Coronary artery (tissue), 2 donors: ENCODE measurements at regions not wholly inside any gene's neighbourhood (a gene's known extent, or its start where the extent isn't known, plus 50 kb on each side); places are given as distances from the start of the nearest gene placed in this dataset.

Experiments used
- DNase-seq: peaks from one replicate; pipeline ENCODE4 v3.0.0-alpha.2; 2017; ENCODE audit warnings: low spot score
- H3K27ac ChIP-seq, 2 donors: fragments of 200-600 bp; sonication (generic); one replicate each; pipeline ENCODE4 v1.5.1; 2016 to 2019
- H3K4me3 ChIP-seq: fragments of 200-600 bp; sonication (generic); 2 replicates; pipeline ENCODE4 v1.5.1; 2016; ENCODE audit warnings: mild to moderate bottlenecking, moderate library complexity
- TF ChIP-seq, protein P1 (sequence below): fragments of 200-600 bp; sonication (generic); IDR thresholded peaks from one replicate; pipeline ENCODE4 v1.5.1; 2019; ENCODE audit warnings: antibody characterized with exemption

DNA sequence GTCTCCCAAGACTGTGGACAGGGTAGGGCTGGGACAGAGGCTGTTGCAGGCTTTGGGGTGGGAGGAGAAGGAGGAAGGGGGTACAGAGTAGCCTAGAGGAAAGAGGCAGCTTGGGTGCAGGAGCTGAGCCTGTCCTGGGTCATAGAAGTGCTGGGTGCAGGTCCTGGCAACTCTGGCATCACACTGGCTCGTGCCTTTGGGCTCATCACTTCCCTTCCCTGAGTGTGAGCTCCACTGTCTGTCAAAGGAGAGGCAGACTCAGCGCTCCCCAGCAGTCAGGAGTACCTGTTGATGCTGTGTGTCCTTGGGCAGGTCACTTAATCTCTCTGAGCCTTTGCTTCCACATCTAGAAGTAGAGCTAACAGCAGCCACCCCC lies 157.1 kb downstream of the PTPRU start:
- TF ChIP-seq, protein P1, sequence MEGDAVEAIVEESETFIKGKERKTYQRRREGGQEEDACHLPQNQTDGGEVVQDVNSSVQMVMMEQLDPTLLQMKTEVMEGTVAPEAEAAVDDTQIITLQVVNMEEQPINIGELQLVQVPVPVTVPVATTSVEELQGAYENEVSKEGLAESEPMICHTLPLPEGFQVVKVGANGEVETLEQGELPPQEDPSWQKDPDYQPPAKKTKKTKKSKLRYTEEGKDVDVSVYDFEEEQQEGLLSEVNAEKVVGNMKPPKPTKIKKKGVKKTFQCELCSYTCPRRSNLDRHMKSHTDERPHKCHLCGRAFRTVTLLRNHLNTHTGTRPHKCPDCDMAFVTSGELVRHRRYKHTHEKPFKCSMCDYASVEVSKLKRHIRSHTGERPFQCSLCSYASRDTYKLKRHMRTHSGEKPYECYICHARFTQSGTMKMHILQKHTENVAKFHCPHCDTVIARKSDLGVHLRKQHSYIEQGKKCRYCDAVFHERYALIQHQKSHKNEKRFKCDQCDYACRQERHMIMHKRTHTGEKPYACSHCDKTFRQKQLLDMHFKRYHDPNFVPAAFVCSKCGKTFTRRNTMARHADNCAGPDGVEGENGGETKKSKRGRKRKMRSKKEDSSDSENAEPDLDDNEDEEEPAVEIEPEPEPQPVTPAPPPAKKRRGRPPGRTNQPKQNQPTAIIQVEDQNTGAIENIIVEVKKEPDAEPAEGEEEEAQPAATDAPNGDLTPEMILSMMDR = no peak
- H3K4me3 ChIP-seq = no peak overlapping the region
- peak; percentile 62 for DNase-seq

GRCh38 chr1:29392486-29393450 lies 156.4 kb downstream of the PTPRU start:
- no peak for DNase-seq
- Histone ChIP-seq H3K27ac (no peak overlapping the region), H3K4me3 (no peak overlapping the region)

More for the DNA sequence above, 157.1 kb downstream of the PTPRU start:
- no peak overlapping the region for H3K27ac ChIP-seq

DNA sequence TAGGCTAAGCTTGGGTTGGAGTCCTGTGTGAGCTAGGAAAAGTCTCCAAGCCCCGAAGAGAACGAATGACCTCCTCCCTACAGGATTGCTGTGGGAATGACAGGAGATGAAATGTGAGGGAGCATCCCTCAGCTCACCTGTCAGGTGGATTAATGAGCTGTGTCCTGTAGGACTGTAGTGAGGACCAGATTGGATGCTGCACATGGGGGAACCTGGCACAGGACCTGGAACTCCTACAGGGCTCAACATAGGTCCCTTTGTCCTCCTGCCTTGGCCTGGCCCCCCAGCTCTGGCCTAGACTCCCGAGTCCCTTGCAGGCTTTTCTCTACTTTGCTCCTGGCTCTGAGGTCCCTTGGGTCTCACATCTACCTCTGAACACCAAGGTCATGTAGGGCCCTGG lies 155.7 kb downstream of the PTPRU start:
- Histone ChIP-seq H3K4me3 (no peak overlapping the region), H3K27ac (no peak overlapping the region)
- peak; percentile 49 for DNase-seq
- TF ChIP-seq, protein P1 = no peak

More at GRCh38 chr1:29392486-29393450, 156.4 kb downstream of the PTPRU start:
- TF ChIP-seq, protein P1 = no peak

GRCh38 chr1:29391362-29391880 lies 155.1 kb downstream of the PTPRU start:
- Histone ChIP-seq H3K4me3 (no peak overlapping the region), H3K27ac (no peak overlapping the region)
- TF ChIP-seq, protein P1 = no peak
- peak; percentile 41 for DNase-seq

DNA sequence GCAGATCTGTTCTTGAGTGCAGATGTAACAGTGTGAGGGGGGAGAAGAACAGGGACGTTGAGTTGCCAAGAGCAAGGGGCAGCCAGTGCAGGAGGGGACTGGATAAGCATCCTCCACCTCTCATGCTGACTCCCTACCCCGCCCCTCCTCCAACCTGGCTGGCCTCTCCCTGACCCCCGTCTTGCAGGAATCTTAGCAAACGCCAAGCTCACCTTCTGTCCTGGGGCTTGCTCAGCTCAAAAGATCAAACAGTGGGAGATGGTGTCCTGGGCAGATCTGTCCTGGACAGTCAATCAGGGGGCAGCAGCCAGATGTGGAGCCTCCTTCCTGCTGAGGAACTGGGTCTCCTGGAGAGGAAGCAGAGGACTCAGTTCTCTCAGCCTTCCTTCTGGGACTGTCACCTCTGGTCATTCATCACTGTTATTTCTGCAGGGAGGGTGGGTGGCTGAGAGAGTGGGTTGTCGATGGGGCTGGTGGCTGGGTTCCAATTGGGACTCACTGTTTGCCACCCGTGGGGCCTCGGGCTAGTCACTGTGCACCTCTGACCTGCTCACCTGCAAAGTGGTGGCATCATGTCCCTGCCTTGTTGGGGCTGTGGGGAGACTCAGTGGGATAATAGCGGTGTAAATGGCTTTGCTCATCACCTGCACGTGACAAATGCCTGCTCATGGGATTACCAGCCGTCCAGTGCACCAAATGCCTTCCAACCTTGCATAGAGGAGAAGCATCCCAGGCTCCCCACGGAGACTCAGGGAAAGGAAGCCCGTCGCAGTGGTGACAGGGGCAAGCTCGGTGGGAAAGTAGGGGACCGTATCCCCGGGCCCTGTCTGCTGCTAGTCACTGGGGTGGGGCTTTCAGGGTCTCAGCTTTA lies 154.4 kb downstream of the PTPRU start:
- DNase-seq = peak; percentile 50
- H3K4me3 ChIP-seq = no peak overlapping the region
- TF ChIP-seq, protein P1 = no peak
- H3K27ac ChIP-seq = no peak overlapping the region

DNA sequence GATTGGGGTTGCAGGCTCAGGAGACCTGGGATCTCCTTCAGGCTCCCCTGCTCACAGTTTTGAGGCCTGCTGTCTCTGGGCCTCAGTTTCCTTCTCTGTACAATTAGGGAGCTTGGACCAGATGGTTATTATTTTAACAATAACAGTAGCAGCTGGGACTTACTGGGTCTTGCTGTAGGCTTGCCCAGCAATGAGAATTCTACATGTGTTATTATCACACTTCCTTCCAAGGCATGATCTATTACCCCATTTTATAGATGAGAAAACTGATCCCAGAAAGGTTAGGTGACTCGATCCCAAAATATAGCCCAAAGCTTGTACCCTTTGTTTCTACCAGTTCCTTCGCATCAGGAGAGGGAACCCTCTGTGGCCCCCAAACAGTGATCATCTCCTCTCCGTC lies 153.8 kb downstream of the PTPRU start:
- no peak for DNase-seq
- Histone ChIP-seq H3K4me3 (no peak overlapping the region), H3K27ac (no peak overlapping the region)
- TF ChIP-seq, protein P1 = no peak
